VCaP (cell line): ENCODE measurements at regions not wholly inside any gene's neighbourhood (a gene's known extent, or its start where the extent isn't known, plus 50 kb on each side); places are given as distances from the start of the nearest gene placed in this dataset.

Experiments used
- H3K27ac ChIP-seq: fragments of 450-650 bp; 2 replicates; pipeline ENCODE4 v1.5.1; 2017
- TF ChIP-seq, protein P1 (sequence below): fragments of 450-650 bp; conservative IDR thresholded peaks from 2 replicates; pipeline ENCODE4 v1.5.1; 2017; ENCODE audit warnings: mild to moderate bottlenecking, moderate library complexity

DNA sequence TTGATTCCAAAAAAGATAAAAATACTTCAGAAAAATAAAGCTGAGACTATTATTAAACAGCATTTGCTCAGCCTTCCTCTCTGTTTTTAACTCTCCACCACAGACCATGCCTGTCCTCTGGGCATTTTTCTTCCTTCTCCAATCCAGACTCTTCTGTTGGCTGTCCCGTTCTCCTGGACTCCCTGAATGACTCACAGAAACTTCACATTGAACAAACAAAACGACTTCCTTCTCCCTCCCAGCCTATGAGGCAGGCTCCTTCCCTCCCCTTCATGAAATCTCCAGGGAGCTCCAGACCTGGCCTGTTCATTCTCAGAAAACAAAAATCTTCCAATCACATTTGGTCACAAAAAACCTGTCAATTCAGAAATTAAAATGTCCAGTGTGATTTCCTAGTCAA lies 421.3 kb downstream of the NPHP4 start:
- TF ChIP-seq, protein P1, sequence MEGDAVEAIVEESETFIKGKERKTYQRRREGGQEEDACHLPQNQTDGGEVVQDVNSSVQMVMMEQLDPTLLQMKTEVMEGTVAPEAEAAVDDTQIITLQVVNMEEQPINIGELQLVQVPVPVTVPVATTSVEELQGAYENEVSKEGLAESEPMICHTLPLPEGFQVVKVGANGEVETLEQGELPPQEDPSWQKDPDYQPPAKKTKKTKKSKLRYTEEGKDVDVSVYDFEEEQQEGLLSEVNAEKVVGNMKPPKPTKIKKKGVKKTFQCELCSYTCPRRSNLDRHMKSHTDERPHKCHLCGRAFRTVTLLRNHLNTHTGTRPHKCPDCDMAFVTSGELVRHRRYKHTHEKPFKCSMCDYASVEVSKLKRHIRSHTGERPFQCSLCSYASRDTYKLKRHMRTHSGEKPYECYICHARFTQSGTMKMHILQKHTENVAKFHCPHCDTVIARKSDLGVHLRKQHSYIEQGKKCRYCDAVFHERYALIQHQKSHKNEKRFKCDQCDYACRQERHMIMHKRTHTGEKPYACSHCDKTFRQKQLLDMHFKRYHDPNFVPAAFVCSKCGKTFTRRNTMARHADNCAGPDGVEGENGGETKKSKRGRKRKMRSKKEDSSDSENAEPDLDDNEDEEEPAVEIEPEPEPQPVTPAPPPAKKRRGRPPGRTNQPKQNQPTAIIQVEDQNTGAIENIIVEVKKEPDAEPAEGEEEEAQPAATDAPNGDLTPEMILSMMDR: no peak
- no peak overlapping the region for H3K27ac ChIP-seq

DNA sequence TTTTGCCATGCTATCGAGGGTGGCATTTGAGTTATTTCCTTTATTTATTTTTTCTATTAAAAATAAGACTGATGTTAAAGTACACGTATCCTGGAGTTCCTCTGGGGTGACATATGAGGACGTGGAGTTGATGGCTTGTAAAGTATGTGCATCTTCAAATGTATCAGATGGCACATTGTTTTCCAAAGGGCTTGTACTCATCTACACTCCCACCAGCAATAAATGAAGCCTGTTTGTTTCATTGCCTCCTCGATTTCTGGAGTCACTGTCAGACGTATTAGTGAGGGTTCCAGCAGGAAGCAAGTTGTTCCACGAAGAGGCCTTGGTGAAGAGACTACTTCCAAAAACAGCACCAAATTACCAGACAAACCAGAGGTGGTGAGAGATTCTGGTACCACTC lies 423.9 kb downstream of the NPHP4 start:
- TF ChIP-seq, protein P1: no peak
- no peak overlapping the region for H3K27ac ChIP-seq

DNA sequence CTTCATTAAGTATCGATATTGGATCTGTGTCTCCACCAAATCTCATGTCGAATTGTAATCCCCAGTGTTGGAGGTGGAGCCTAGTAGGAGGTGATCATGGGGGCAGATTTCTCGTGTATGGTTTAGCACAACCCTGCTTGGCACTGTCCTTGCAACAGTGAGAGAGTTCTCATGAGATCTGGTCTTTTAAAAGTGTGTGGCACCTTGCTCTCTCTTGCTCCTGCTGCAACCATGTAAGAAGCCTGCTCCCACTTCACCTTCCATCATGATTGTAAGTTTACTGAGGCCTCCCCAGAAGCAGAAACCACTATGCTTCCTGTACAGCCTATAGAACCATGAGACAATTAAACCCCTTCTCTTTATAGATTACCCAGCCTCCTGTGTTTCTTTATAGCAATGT lies 424.4 kb downstream of the NPHP4 start:
- TF ChIP-seq, protein P1: no peak
- H3K27ac ChIP-seq: no peak overlapping the region

DNA sequence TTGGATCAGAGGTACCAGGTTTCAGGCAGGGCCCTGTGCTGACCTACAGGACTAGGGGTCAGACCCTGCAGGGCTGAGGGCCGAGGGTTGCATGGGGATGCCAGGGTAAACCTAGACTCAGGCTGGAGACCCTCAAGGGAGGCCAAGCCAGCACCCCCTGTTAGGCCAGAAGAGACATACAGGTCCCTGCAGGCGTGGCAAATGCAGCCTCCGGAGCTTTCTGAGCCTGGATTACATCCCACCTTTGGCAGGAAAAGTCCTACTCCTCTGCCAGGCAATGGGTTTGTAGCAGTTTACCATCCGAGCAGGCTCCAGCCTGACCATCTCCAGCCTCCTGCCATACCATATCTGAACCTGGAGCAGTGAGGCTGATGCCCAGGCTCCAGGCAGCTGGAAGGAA lies 425.3 kb downstream of the NPHP4 start:
- H3K27ac ChIP-seq: no peak overlapping the region
- TF ChIP-seq, protein P1: no peak

- TF ChIP-seq, protein P1: no peak
- H3K27ac ChIP-seq: no peak overlapping the region
Measured at GRCh38 chr1:5565281-5566125, 426.7 kb downstream of the NPHP4 start.

DNA sequence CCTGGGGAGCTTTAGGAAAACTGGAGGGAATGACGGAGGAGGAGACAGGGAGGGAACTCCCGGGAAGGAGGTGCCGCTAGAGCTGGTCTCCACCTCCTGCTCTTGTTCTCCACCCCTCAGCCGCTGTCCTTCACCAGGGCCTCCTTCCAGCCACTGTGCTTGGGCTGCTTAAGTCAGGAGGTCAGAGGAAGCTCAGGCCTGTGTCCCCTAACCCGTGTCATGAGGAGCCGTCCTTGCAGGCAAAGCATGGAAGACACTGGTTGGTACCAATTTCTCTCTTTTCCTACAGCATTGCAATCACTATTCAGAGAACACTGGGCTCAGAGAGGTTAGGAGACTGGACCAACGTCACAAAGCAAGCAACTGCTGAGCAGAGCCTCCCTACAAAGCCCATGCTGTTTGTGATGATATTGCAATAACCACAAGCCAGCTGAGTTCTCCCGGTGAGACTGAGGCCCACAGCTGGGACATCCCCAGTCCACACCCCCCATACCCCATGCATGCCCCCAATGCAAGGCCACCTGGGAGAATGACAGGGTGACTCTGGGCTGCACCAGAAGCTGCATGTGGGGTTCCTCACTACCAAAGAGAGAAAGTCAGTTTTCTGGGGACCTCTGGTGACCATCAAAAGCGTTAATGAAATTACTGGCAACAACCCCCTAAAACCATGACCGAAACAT lies 427.5 kb downstream of the NPHP4 start:
- no peak overlapping the region for H3K27ac ChIP-seq
- TF ChIP-seq, protein P1: no peak

- H3K27ac ChIP-seq: no peak overlapping the region
- TF ChIP-seq, protein P1: no peak
Measured at GRCh38 chr1:5563861-5564577, 428.2 kb downstream of the NPHP4 start.
